Spleen (tissue), 7 donors: ENCODE measurements at regions not wholly inside any gene's neighbourhood (a gene's known extent, or its start where the extent isn't known, plus 50 kb on each side); places are given as distances from the start of the nearest gene placed in this dataset.

ENCODE experiments used
- POLR2A ChIP-seq, 3 donors: fragments of 450-650 bp; IDR thresholded peaks; one replicate each; pipeline ENCODE4 v1.5.1; 2017; ENCODE audit warnings: antibody characterized with exemption in 3 of 3, mild to moderate bottlenecking in 1 of 3
- POLR2AphosphoS5 ChIP-seq, 3 donors: sonication (generic); formaldehyde crosslinking; IDR thresholded peaks; one replicate each; pipeline ENCODE4 v1.5.1; 2017; ENCODE audit warnings: antibody characterized with exemption in 3 of 3
- TF ChIP-seq, protein P1 (sequence below), 11 experiments: fragments of 200-600 bp in 7 of 11; fragments of 450-650 bp in 4 of 11; sonication (generic) in 4 of 11; IDR thresholded peaks in 8 of 11; conservative IDR thresholded peaks in 3 of 11; 1 replicate in 7 of 11; 2 replicates in 4 of 11; pipeline versions ENCODE4 v1.4.0 to v1.8.0; 2016 to 2021; ENCODE audit warnings: antibody characterized with exemption in 11 of 11, inconsistent platforms in 4 of 11, mild to moderate bottlenecking in 1 of 11
- donor health status: DM: no; HTN: no; CAD: no; lungs with moderate emphysema.
- donor health status: DM: no; HTN: no; CAD: no.
- donor health status: DM: no; HTN: no; CAD: no.

- TF ChIP-seq, protein P1, sequence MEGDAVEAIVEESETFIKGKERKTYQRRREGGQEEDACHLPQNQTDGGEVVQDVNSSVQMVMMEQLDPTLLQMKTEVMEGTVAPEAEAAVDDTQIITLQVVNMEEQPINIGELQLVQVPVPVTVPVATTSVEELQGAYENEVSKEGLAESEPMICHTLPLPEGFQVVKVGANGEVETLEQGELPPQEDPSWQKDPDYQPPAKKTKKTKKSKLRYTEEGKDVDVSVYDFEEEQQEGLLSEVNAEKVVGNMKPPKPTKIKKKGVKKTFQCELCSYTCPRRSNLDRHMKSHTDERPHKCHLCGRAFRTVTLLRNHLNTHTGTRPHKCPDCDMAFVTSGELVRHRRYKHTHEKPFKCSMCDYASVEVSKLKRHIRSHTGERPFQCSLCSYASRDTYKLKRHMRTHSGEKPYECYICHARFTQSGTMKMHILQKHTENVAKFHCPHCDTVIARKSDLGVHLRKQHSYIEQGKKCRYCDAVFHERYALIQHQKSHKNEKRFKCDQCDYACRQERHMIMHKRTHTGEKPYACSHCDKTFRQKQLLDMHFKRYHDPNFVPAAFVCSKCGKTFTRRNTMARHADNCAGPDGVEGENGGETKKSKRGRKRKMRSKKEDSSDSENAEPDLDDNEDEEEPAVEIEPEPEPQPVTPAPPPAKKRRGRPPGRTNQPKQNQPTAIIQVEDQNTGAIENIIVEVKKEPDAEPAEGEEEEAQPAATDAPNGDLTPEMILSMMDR (IDR thresholded peaks at IDR 0.05 in 8 of 11, conservative IDR thresholded peaks at IDR 0.05 in 3 of 11) = no peak
- no peak for TF ChIP-seq POLR2A (IDR thresholded peaks at IDR 0.05)
- no peak for TF ChIP-seq POLR2AphosphoS5 (IDR thresholded peaks at IDR 0.05)
Observed at GRCh38 chr7:131717181-131717580, 160.8 kb upstream of the PODXL start.
